ENCODE measurements at regions not wholly inside any gene's neighbourhood (a gene's known extent, or its start where the extent isn't known, plus 50 kb on each side); places are given as distances from the start of the nearest gene placed in this dataset.

DNA sequence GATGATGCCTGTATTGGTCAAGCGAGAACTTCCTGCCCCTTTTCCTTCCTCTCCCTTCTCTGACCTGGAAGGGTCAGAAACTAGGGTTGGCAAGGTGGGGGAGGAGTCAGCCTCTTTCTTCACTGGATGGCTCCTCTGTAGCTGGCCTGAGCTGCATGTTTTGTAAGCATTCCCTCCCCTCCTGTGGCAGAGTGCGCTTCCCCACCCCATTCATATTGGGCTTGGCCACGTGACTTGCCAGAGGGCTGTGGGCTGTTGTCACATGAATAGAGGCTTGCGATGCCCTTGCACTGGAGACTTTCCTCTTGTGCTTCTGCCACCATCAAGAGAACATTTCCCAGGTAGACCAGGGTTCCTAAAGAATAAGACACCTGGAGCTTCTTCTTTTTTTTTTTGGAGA lies 111.3 kb upstream of the PODXL start:
- DNase-seq (ENCODE audit: extremely low read depth in 1 of 4, low spot score in 3 of 4) (no peak), ATAC-seq (no peak), FAIRE-seq (no peak)
- no TSS peak for BruUV-seq (replicated peaks)
- intact Hi-C loops (cut with micrococcal nuclease), result no loop called here
- Histone ChIP-seq H3K9me3 (replicated peaks; ENCODE audit: control insufficient read depth, insufficient read depth, low read depth, low read length) (no peaks in the 10 kb centered on the region), H3K36me3 (ENCODE audit: control insufficient read depth, insufficient read depth, low read length) (no peaks in the 10 kb centered on the region), H3K4me1 (replicated peaks in 1 of 2; ENCODE audit: control insufficient read depth in 2 of 2, insufficient read depth in 2 of 2, low read length in 2 of 2) (no peaks in the 10 kb centered on the region), H3K27ac (ENCODE audit: extremely low read depth, low read depth, low read length) (no peak overlapping the region), H3K27me3 (ENCODE audit: control insufficient read depth in 2 of 2, insufficient read depth in 2 of 2, low read length in 2 of 2) (peaks cover 14 to 29% of the 10 kb centered on the region in 2 experiments; a peak in 4 of 5 replicates), H3K4me3 (no peak overlapping the region), H3K79me2 (ENCODE audit: control insufficient read depth, insufficient read depth, low read length) (no peaks in the 10 kb centered on the region), H4K20me1 (replicated peaks; ENCODE audit: control insufficient read depth, insufficient read depth, low read length) (no peaks in the 10 kb centered on the region), H2AFZ (ENCODE audit: low read depth, low read length) (no peak overlapping the region), H3K9me1 (ENCODE audit: control insufficient read depth, insufficient read depth, low read length) (no peaks in the 10 kb centered on the region), H3K4me2 (ENCODE audit: insufficient read depth, low read length) (no peak overlapping the region), H3K9ac (ENCODE audit: insufficient read depth in 1 of 2, low read depth in 2 of 2, low read length in 2 of 2) (no peak overlapping the region)
- in situ Hi-C loops (cut with MboI), result no loop called here
- ChIA-PET POLR2A (no interaction called here), CTCF (ENCODE audit: low intra/inter-chr PET ratio) (no interaction called here)
- TF ChIP-seq MCM7 (IDR thresholded peaks at IDR 0.05) (no peak), RAD51 (IDR thresholded peaks at IDR 0.05; ENCODE audit: borderline replicate concordance, low read depth) (0 out of 2 replicates have a peak, but pooled peaks have one; percentile 34), USF2 (CRISPR knock-in tag; IDR thresholded peaks at IDR 0.05) (peak; percentile 43), USF1 (CRISPR knock-in tag; IDR thresholded peaks at IDR 0.05) (peak; percentile 42; the same call in 1 of the 2 replicates), GABPA (tag; conservative IDR thresholded peaks at IDR 0.05; ENCODE audit: low read depth) (no peak)
- WGBS (ENCODE audit: insufficient coverage, low coverage, missing lambda C conversion rate), result 3% methylated on average over 4 of the region's 4 CpGs

GRCh38 chr7:131665021-131665420 lies 108.6 kb upstream of the PODXL start:
- WGBS (ENCODE audit: insufficient coverage, low coverage, missing lambda C conversion rate), result 2% methylated on average over 3 of the region's 3 CpGs
- peaks cover 16 to 18% of the 10 kb centered on the region in 2 experiments for H3K27me3 ChIP-seq (ENCODE audit: control insufficient read depth in 2 of 2, insufficient read depth in 2 of 2, low read length in 2 of 2)
- no peak for TF ChIP-seq CAMTA2 (CRISPR knock-in tag; conservative IDR thresholded peaks at IDR 0.05)
- TF ChIP-seq RBM14 (IDR thresholded peaks at IDR 0.05; ENCODE audit: borderline replicate concordance, insufficient read depth, low read depth, low read length), result no peak
- TF ChIP-seq SAP30 (IDR thresholded peaks at IDR 0.05; ENCODE audit: borderline replicate concordance, insufficient read depth, low read depth, low read length, poor library complexity, severe bottlenecking), result no peak
- TF ChIP-seq RERE (CRISPR knock-in tag; IDR thresholded peaks at IDR 0.05; ENCODE audit: borderline replicate concordance), result no peak

More at GRCh38 chr7:131665021-131665420, 108.6 kb upstream of the PODXL start:
- H3K9me1 ChIP-seq (ENCODE audit: control insufficient read depth, insufficient read depth, low read length), result no peaks in the 10 kb centered on the region
- ATAC-seq, result no peak
- CTCF ChIA-PET (ENCODE audit: low intra/inter-chr PET ratio), result no interaction called here
- no peak overlapping the region for H2AFZ ChIP-seq (ENCODE audit: low read depth, low read length)
- FAIRE-seq, result no peak
- POLR2A ChIA-PET, result no interaction called here
- H3K4me2 ChIP-seq (ENCODE audit: insufficient read depth, low read length), result no peak overlapping the region
- no TSS peak for BruUV-seq (replicated peaks)
- in situ Hi-C loops (cut with MboI), result no loop called here
- no peak overlapping the region for H3K9ac ChIP-seq (ENCODE audit: insufficient read depth in 1 of 2, low read depth in 2 of 2, low read length in 2 of 2)
- no peak overlapping the region for H3K4me3 ChIP-seq
- no peaks in the 10 kb centered on the region for H3K79me2 ChIP-seq (ENCODE audit: control insufficient read depth, insufficient read depth, low read length)
- intact Hi-C loops (cut with micrococcal nuclease), result no loop called here
- no peaks in the 10 kb centered on the region for H3K36me3 ChIP-seq (ENCODE audit: control insufficient read depth, insufficient read depth, low read length)
- H4K20me1 ChIP-seq (replicated peaks; ENCODE audit: control insufficient read depth, insufficient read depth, low read length), result no peaks in the 10 kb centered on the region
- H3K27ac ChIP-seq (ENCODE audit: extremely low read depth, low read depth, low read length), result no peak overlapping the region
- H3K9me3 ChIP-seq (replicated peaks; ENCODE audit: control insufficient read depth, insufficient read depth, low read depth, low read length), result no peaks in the 10 kb centered on the region
- DNase-seq (ENCODE audit: extremely low read depth in 1 of 4, low spot score in 3 of 4), result no peak
- H3K4me1 ChIP-seq (replicated peaks in 1 of 2; ENCODE audit: control insufficient read depth in 2 of 2, insufficient read depth in 2 of 2, low read length in 2 of 2), result no peaks in the 10 kb centered on the region
